Activated naive CD8-positive, alpha-beta T cell (primary cell): ENCODE measurements at regions not wholly inside any gene's neighbourhood (a gene's known extent, or its start where the extent isn't known, plus 50 kb on each side); places are given as distances from the start of the nearest gene placed in this dataset.

Source experiments
- H3K27ac Mint-ChIP-seq: one replicate; pipeline ENCODE4 v1.8.0; 2021; ENCODE audit warnings: mixed read lengths
- H3K27me3 Mint-ChIP-seq: one replicate; pipeline ENCODE4 v1.8.0; 2021; ENCODE audit warnings: mixed read lengths
- H3K36me3 Mint-ChIP-seq: one replicate; pipeline ENCODE4 v1.8.0; 2021; ENCODE audit warnings: mixed read lengths
- H3K4me1 Mint-ChIP-seq: one replicate; pipeline ENCODE4 v1.8.0; 2021; ENCODE audit warnings: low read depth, mixed read lengths
- H3K4me3 Mint-ChIP-seq: one replicate; pipeline ENCODE4 v1.8.0; 2021; ENCODE audit warnings: mild to moderate bottlenecking, mixed read lengths
- H3K9me3 Mint-ChIP-seq: one replicate; pipeline ENCODE4 v1.8.0; 2021; ENCODE audit warnings: low read depth, mixed read lengths

- no peaks in the 10 kb centered on the region for H3K36me3 Mint-ChIP-seq
- no peak overlapping the region for H3K4me3 Mint-ChIP-seq
- peaks cover 4% of the 10 kb centered on the region for H3K9me3 Mint-ChIP-seq
- no peaks in the 10 kb centered on the region for H3K4me1 Mint-ChIP-seq
- H3K27me3 Mint-ChIP-seq, result no peaks in the 10 kb centered on the region
- H3K27ac Mint-ChIP-seq, result no peak overlapping the region
Measured at GRCh38 chr7:41524876-41525275, 178.0 kb downstream of the INHBA start.

- no peak overlapping the region for H3K4me3 Mint-ChIP-seq
Measured at GRCh38 chr7:41520445-41520844, 182.4 kb downstream of the INHBA start.

GRCh38 chr7:41517771-41518170 is 185.1 kb downstream of the INHBA start:
- Mint-ChIP-seq H3K36me3 (no peaks in the 10 kb centered on the region), H3K9me3 (peaks cover 11% of the 10 kb centered on the region), H3K27me3 (no peaks in the 10 kb centered on the region)

More at GRCh38 chr7:41520445-41520844, 182.4 kb downstream of the INHBA start:
- Mint-ChIP-seq H3K27me3 (no peaks in the 10 kb centered on the region), H3K4me1 (no peaks in the 10 kb centered on the region), H3K27ac (no peak overlapping the region), H3K9me3 (peaks cover 11% of the 10 kb centered on the region), H3K36me3 (no peaks in the 10 kb centered on the region)

GRCh38 chr7:41508755-41509154 is 194.1 kb downstream of the INHBA start:
- H3K9me3 Mint-ChIP-seq, result no peaks in the 10 kb centered on the region
- H3K27me3 Mint-ChIP-seq, result no peaks in the 10 kb centered on the region
- no peaks in the 10 kb centered on the region for H3K36me3 Mint-ChIP-seq

More at GRCh38 chr7:41517771-41518170, 185.1 kb downstream of the INHBA start:
- H3K27ac Mint-ChIP-seq, result no peak overlapping the region
- H3K4me3 Mint-ChIP-seq, result no peak overlapping the region
- no peaks in the 10 kb centered on the region for H3K4me1 Mint-ChIP-seq

GRCh38 chr7:41507686-41508268 is 195.1 kb downstream of the INHBA start:
- H3K4me3 Mint-ChIP-seq, result no peak overlapping the region
- no peaks in the 10 kb centered on the region for H3K36me3 Mint-ChIP-seq
- H3K27me3 Mint-ChIP-seq, result no peaks in the 10 kb centered on the region
- H3K9me3 Mint-ChIP-seq, result no peaks in the 10 kb centered on the region
- no peak overlapping the region for H3K27ac Mint-ChIP-seq
- no peaks in the 10 kb centered on the region for H3K4me1 Mint-ChIP-seq

More at GRCh38 chr7:41508755-41509154, 194.1 kb downstream of the INHBA start:
- Mint-ChIP-seq H3K4me1 (no peaks in the 10 kb centered on the region), H3K4me3 (no peak overlapping the region), H3K27ac (no peak overlapping the region)

- Mint-ChIP-seq H3K36me3 (no peaks in the 10 kb centered on the region), H3K4me3 (no peak overlapping the region), H3K27me3 (no peaks in the 10 kb centered on the region), H3K4me1 (no peaks in the 10 kb centered on the region), H3K9me3 (no peaks in the 10 kb centered on the region), H3K27ac (no peak overlapping the region)
Measured at GRCh38 chr7:41504214-41504980, 198.5 kb downstream of the INHBA start.

GRCh38 chr7:41503438-41503837 is 199.5 kb downstream of the INHBA start:
- Mint-ChIP-seq H3K27me3 (no peaks in the 10 kb centered on the region), H3K36me3 (no peaks in the 10 kb centered on the region)

GRCh38 chr7:41501466-41501865 is 201.4 kb downstream of the INHBA start:
- H3K36me3 Mint-ChIP-seq, result no peaks in the 10 kb centered on the region

More at GRCh38 chr7:41503438-41503837, 199.5 kb downstream of the INHBA start:
- Mint-ChIP-seq H3K9me3 (no peaks in the 10 kb centered on the region), H3K4me3 (no peak overlapping the region), H3K27ac (no peak overlapping the region), H3K4me1 (no peaks in the 10 kb centered on the region)

GRCh38 chr7:41501006-41501405 is 201.9 kb downstream of the INHBA start:
- Mint-ChIP-seq H3K27ac (no peak overlapping the region), H3K4me1 (no peaks in the 10 kb centered on the region), H3K4me3 (no peak overlapping the region), H3K9me3 (no peaks in the 10 kb centered on the region), H3K36me3 (no peaks in the 10 kb centered on the region), H3K27me3 (no peaks in the 10 kb centered on the region)

More at GRCh38 chr7:41501466-41501865, 201.4 kb downstream of the INHBA start:
- Mint-ChIP-seq H3K27me3 (no peaks in the 10 kb centered on the region), H3K27ac (no peak overlapping the region), H3K4me1 (no peaks in the 10 kb centered on the region), H3K9me3 (no peaks in the 10 kb centered on the region), H3K4me3 (no peak overlapping the region)

GRCh38 chr7:41492603-41493002 is 210.3 kb downstream of the INHBA start:
- H3K27ac Mint-ChIP-seq, result no peak overlapping the region
- H3K4me1 Mint-ChIP-seq, result no peaks in the 10 kb centered on the region
- no peaks in the 10 kb centered on the region for H3K9me3 Mint-ChIP-seq
- H3K36me3 Mint-ChIP-seq, result no peaks in the 10 kb centered on the region
- no peaks in the 10 kb centered on the region for H3K27me3 Mint-ChIP-seq
- H3K4me3 Mint-ChIP-seq, result no peak overlapping the region

GRCh38 chr7:41491883-41492471 is 210.9 kb downstream of the INHBA start:
- H3K4me1 Mint-ChIP-seq, result no peaks in the 10 kb centered on the region
- no peaks in the 10 kb centered on the region for H3K9me3 Mint-ChIP-seq
- H3K27ac Mint-ChIP-seq, result no peak overlapping the region
- no peaks in the 10 kb centered on the region for H3K27me3 Mint-ChIP-seq
- no peaks in the 10 kb centered on the region for H3K36me3 Mint-ChIP-seq
- no peak overlapping the region for H3K4me3 Mint-ChIP-seq

GRCh38 chr7:41491308-41491707 is 211.6 kb downstream of the INHBA start:
- Mint-ChIP-seq H3K27me3 (no peaks in the 10 kb centered on the region), H3K27ac (no peak overlapping the region), H3K4me1 (no peaks in the 10 kb centered on the region), H3K4me3 (no peak overlapping the region), H3K9me3 (no peaks in the 10 kb centered on the region), H3K36me3 (no peaks in the 10 kb centered on the region)

- no peaks in the 10 kb centered on the region for H3K4me1 Mint-ChIP-seq
- H3K36me3 Mint-ChIP-seq, result no peaks in the 10 kb centered on the region
- H3K4me3 Mint-ChIP-seq, result no peak overlapping the region
- H3K9me3 Mint-ChIP-seq, result no peaks in the 10 kb centered on the region
- no peak overlapping the region for H3K27ac Mint-ChIP-seq
- H3K27me3 Mint-ChIP-seq, result no peaks in the 10 kb centered on the region
Measured at GRCh38 chr7:41489885-41490284, 213.0 kb downstream of the INHBA start.

GRCh38 chr7:41487229-41487940 is 215.5 kb downstream of the INHBA start:
- Mint-ChIP-seq H3K27ac (no peak overlapping the region), H3K36me3 (no peaks in the 10 kb centered on the region), H3K9me3 (no peaks in the 10 kb centered on the region), H3K4me1 (no peaks in the 10 kb centered on the region), H3K4me3 (no peak overlapping the region), H3K27me3 (no peaks in the 10 kb centered on the region)

GRCh38 chr7:41481353-41481752 is 221.5 kb downstream of the INHBA start:
- Mint-ChIP-seq H3K36me3 (no peaks in the 10 kb centered on the region), H3K27me3 (no peaks in the 10 kb centered on the region), H3K4me3 (no peak overlapping the region), H3K9me3 (no peaks in the 10 kb centered on the region), H3K27ac (no peak overlapping the region), H3K4me1 (no peaks in the 10 kb centered on the region)
